Epithelial cell of esophagus (primary cell): ENCODE measurements at regions not wholly inside any gene's neighbourhood (a gene's known extent, or its start where the extent isn't known, plus 50 kb on each side); places are given as distances from the start of the nearest gene placed in this dataset.

Source experiments
- DNase-seq: peaks from one replicate; pipeline ENCODE4 v3.0.0; 2010; ENCODE audit warnings: low read depth
- H3K4me3 ChIP-seq: 2 replicates; pipeline ENCODE4 v1.5.1; 2011; ENCODE audit warnings: mild to moderate bottlenecking, low read length, control low read depth
- CTCF ChIP-seq: IDR thresholded peaks from 2 replicates; pipeline ENCODE4 v1.5.1; 2011; ENCODE audit warnings: low read depth, mild to moderate bottlenecking, low read length, control low read depth, inconsistent platforms; ENCODE audit not compliant: insufficient read depth; ENCODE audit errors: missing control alignments

- TF ChIP-seq CTCF, result no peak
- no peak overlapping the region for H3K4me3 ChIP-seq
- peak; percentile 19 for DNase-seq
These were observed 1144.8 kb downstream of the ADGRL3 start for GRCh38 chr4:62344915-62345314.

GRCh38 chr4:62344474-62344873 is 1144.3 kb downstream of the ADGRL3 start:
- no peak overlapping the region for H3K4me3 ChIP-seq
- DNase-seq, result no peak
- TF ChIP-seq CTCF, result no peak

- no peak for TF ChIP-seq CTCF
- H3K4me3 ChIP-seq, result no peak overlapping the region
- peak; percentile 1 for DNase-seq
These were observed 1142.2 kb downstream of the ADGRL3 start for GRCh38 chr4:62342346-62342745.

GRCh38 chr4:62328526-62328925 is 1128.4 kb downstream of the ADGRL3 start:
- no peak for TF ChIP-seq CTCF
- DNase-seq, result no peak
- no peak overlapping the region for H3K4me3 ChIP-seq

- no peak for TF ChIP-seq CTCF
- DNase-seq, result no peak
- no peak overlapping the region for H3K4me3 ChIP-seq
These were observed 1127.6 kb downstream of the ADGRL3 start for GRCh38 chr4:62327612-62328297.

GRCh38 chr4:62324215-62324614 is 1124.1 kb downstream of the ADGRL3 start:
- no peak for TF ChIP-seq CTCF
- H3K4me3 ChIP-seq, result no peak overlapping the region
- DNase-seq, result no peak

GRCh38 chr4:62320612-62321011 is 1120.5 kb downstream of the ADGRL3 start:
- H3K4me3 ChIP-seq, result no peak overlapping the region
- no peak for DNase-seq
- TF ChIP-seq CTCF, result no peak
